Naive B cell (primary cell): ENCODE measurements at regions not wholly inside any gene's neighbourhood (a gene's known extent, or its start where the extent isn't known, plus 50 kb on each side); places are given as distances from the start of the nearest gene placed in this dataset.
A peak's percentile ranks its signal among the peaks of the same experiment; 100 is the strongest.
"Not testable (repeated sequence)": the region's sequence is repeated elsewhere in the genome, so short reads cannot be mapped to it uniquely, and the experiment has no call there.

Experiments used
- ATAC-seq, 2 donors: fragments of 150-1000 bp; cut with Tn5 transposase; 2 replicates each; pipeline ENCODE4 v1.10.0; 2021; ENCODE audit warnings: low read depth in 2 of 2, mild to moderate bottlenecking in 2 of 2, moderate library complexity in 2 of 2
- DNase-seq: peaks from one replicate; pipeline ENCODE4 v3.0.0; 2022
- H3K27ac Mint-ChIP-seq, 6 donors: one replicate each; pipeline ENCODE4 v1.8.0; 2020 to 2022; ENCODE audit warnings: mild to moderate bottlenecking in 6 of 6, mixed read lengths in 6 of 6, moderate library complexity in 5 of 6, inconsistent platforms in 2 of 6
- H3K27me3 Mint-ChIP-seq, 3 donors: one replicate each; pipeline ENCODE4 v1.8.0; 2021 to 2022; ENCODE audit warnings: mixed read lengths in 3 of 3, mild to moderate bottlenecking in 1 of 3
- H3K36me3 Mint-ChIP-seq, 2 donors: one replicate each; pipeline ENCODE4 v1.8.0; 2020 to 2022; ENCODE audit warnings: mixed read lengths in 2 of 2, inconsistent platforms in 1 of 2, mild to moderate bottlenecking in 1 of 2
- H3K4me1 Mint-ChIP-seq, 3 donors: one replicate each; pipeline ENCODE4 v1.8.0; 2020 to 2022; ENCODE audit warnings: mixed read lengths in 3 of 3, inconsistent platforms in 1 of 3, mild to moderate bottlenecking in 1 of 3, moderate library complexity in 1 of 3
- H3K4me3 Mint-ChIP-seq, 8 donors: one replicate each; pipeline ENCODE4 v1.8.0; 2020 to 2022; ENCODE audit warnings: mild to moderate bottlenecking in 8 of 8, mixed read lengths in 8 of 8, moderate library complexity in 8 of 8, inconsistent platforms in 2 of 8
- H3K9me3 Mint-ChIP-seq, 7 donors: one replicate each; pipeline ENCODE4 v1.8.0; 2020 to 2022; ENCODE audit warnings: mixed read lengths in 7 of 7, mild to moderate bottlenecking in 5 of 7, inconsistent platforms in 2 of 7, moderate library complexity in 1 of 7

DNA sequence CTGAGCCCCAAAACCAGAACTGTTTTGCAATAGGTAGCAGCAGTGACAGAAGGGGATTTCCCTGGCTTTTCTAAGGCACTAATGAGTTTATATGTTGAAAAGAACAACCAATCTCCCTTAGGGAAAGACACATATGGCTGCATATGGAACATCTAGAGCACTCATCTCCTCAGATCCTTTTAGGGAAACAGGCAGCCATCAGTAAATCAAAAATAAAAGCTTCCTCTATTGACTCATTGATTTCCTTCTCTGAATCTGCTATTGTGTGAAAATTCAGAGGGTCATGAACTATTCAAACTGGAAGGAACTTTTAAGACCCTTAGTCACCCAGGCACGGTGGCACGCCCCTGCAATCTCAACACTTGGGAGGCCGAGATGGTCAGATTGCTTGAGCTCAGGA is 110.9 kb upstream of the NANOS1 start:
- peaks cover 0 to 1% (median 0%) of the 10 kb centered on the region in 7 donors for H3K9me3 Mint-ChIP-seq
- H3K4me1 Mint-ChIP-seq = no peaks in the 10 kb centered on the region
- peak overlapping the region in 1 of 8 donors; percentile 30 for H3K4me3 Mint-ChIP-seq
- H3K36me3 Mint-ChIP-seq = no peaks in the 10 kb centered on the region
- no peak for DNase-seq
- H3K27ac Mint-ChIP-seq = no peak overlapping the region
- ATAC-seq = no peak
- H3K27me3 Mint-ChIP-seq = peaks cover 23% of the 10 kb centered on the region in 3 donors

DNA sequence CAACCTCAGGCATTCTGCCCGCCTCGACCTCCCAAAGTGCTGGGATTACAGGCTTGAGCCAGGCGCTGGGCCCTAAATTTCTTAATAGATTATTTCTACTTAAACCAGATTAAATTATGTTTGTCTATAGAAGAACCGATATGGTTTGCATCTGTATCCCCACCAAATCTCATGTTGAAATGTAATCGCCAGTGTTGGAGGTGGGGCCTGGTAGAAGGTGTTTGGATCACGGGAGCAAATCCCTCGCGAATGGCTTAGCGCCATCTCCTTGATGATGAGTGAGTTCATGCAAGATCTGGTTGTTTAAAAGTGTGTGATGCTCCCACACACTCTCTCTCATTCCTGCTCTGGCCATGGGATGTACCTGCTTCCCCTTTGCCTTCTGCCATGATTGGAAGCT is 109.3 kb upstream of the NANOS1 start:
- no peak for ATAC-seq
- peaks cover 15 to 28% (median 25%) of the 10 kb centered on the region in 3 donors for H3K27me3 Mint-ChIP-seq
- H3K9me3 Mint-ChIP-seq = no peaks in the 10 kb centered on the region
- H3K36me3 Mint-ChIP-seq = no peaks in the 10 kb centered on the region
- H3K27ac Mint-ChIP-seq = no peak overlapping the region
- H3K4me3 Mint-ChIP-seq = no peak overlapping the region
- no peaks in the 10 kb centered on the region for H3K4me1 Mint-ChIP-seq
- DNase-seq = no peak

DNA sequence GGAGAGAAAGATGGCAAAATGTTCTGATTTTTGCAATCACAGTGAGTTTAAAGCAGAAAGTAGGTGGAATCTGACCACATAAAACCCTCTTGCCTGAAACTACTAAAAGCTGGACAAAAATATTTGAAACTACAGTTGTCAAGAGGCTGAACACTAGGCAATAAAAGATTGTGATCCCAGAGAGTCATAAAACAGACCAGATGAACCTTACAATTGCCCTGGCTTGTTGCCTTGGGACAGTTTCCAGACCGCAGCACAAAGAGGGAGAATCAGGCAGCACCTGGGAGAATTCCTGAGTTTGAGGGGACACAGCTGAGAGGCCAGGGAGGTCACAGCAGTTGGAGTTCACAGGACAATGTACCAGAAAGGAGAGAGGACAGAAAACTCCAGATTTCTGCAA is 107.3 kb upstream of the NANOS1 start:
- ATAC-seq (no peak), DNase-seq (no peak)
- peaks cover 29 to 38% (median 34%) of the 10 kb centered on the region in 3 donors for H3K27me3 Mint-ChIP-seq
- H3K4me1 Mint-ChIP-seq = no peaks in the 10 kb centered on the region
- no peak overlapping the region for H3K27ac Mint-ChIP-seq
- no peaks in the 10 kb centered on the region for H3K9me3 Mint-ChIP-seq
- no peaks in the 10 kb centered on the region for H3K36me3 Mint-ChIP-seq
- H3K4me3 Mint-ChIP-seq = no peak overlapping the region

DNA sequence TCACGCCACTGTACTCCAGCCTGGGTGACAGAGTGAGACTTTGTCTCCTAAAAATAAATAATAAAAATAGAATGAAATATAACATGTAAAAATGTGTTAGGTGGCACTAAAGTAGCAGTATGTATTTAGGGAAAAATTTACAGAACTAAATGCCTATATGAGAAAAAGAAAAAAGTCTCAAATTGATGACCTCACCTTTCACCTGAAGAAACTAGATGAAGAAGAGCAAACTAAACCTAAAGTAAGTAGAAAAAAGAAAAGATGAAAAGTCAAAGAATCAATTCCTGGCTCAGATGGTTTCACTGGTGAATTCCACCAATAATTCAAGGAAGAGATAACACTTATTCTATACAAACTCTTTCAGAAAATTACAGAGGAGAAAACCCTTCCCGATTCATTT is 106.5 kb upstream of the NANOS1 start:
- no peak overlapping the region for H3K4me3 Mint-ChIP-seq
- no peaks in the 10 kb centered on the region for H3K36me3 Mint-ChIP-seq
- DNase-seq (no peak), ATAC-seq (no peak)
- H3K27me3 Mint-ChIP-seq = peaks cover 29 to 38% (median 34%) of the 10 kb centered on the region in 3 donors
- no peaks in the 10 kb centered on the region for H3K9me3 Mint-ChIP-seq
- H3K4me1 Mint-ChIP-seq = no peaks in the 10 kb centered on the region
- peak overlapping the region in 1 of 6 donors; percentile 49 for H3K27ac Mint-ChIP-seq

DNA sequence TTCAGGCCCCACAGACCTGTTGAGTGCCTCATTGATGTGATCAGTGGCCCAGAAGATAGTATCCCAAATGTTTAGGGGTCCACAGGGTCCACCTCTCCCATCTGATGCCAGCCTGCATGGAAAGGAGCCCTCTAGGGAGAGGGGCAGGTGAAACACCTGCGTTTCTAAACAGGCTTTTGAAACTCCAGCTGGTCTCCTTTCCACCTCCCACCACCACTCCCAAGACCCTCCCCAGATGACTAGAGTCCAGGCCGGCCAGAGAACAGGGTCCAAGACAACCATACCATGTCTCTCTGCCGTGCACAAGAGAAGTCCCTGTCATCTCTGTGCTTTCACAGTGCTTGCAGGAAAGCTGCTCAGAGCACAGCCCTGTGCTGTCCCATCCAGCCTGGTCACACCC is 105.0 kb upstream of the NANOS1 start:
- Mint-ChIP-seq H3K4me1 (no peaks in the 10 kb centered on the region), H3K9me3 (peaks cover 0 to 9% (median 6%) of the 10 kb centered on the region in 7 donors), H3K4me3 (no peak overlapping the region), H3K27ac (no peak overlapping the region), H3K36me3 (no peaks in the 10 kb centered on the region), H3K27me3 (peaks cover 29 to 38% (median 38%) of the 10 kb centered on the region in 3 donors)
- ATAC-seq = no peak
- no peak for DNase-seq

DNA sequence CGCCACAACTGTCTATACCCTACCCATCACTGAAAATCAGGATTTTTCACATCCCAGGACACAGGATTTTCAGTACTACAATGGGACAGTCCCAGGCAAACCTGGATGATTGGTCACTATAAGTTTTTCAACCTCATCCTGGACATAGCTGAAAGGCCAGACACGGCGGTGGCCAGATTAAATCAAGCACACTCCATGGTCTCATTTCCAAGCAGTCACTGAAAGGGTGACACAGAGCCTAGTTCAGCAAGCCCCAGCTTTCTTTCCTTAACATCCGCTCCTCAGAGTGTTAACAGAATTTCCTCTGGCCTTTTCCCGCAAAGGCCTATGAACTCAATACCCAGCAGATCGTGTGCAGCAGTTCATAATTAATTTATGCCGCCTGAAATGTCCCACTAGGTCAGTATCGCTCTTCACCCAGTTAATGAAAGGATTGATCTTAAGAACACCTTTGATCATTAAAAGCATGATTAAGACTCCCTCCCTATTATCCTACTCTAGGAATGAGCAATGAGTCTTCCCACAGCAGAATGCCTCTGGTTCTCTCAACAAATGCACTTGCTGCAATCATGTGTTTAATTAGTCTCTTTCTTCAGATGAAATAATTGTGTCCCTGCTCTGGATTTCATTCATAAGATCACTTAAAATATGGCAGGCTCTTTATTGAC is 104.0 kb upstream of the NANOS1 start:
- peaks cover 0 to 15% (median 10%) of the 10 kb centered on the region in 7 donors for H3K9me3 Mint-ChIP-seq
- H3K4me3 Mint-ChIP-seq = no peak overlapping the region
- H3K36me3 Mint-ChIP-seq = peaks cover 0 to 1% of the 10 kb centered on the region in 2 donors
- H3K27ac Mint-ChIP-seq = no peak overlapping the region
- peaks cover 29 to 38% (median 34%) of the 10 kb centered on the region in 3 donors for H3K27me3 Mint-ChIP-seq
- no peaks in the 10 kb centered on the region for H3K4me1 Mint-ChIP-seq
- no peak for ATAC-seq
- no peak for DNase-seq

DNA sequence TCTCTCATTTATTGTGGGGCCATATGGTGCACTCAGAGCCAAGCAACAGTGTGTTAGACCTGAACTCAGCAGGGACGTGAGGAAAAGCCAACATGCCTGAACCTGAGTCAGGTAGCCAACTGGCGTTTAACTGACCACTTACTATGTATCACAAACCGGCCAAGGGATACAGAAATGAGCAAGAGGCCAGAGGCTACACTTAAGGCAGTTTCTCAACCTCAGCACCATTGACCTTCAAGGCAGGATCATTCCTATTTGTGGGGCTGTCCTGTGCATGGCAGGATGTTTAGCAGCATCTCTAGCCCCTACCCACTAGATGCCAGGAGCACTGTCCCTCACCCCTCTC is 103.5 kb upstream of the NANOS1 start:
- no peak overlapping the region for H3K27ac Mint-ChIP-seq
- no peak for DNase-seq
- H3K36me3 Mint-ChIP-seq = peaks cover 0 to 7% of the 10 kb centered on the region in 2 donors
- H3K27me3 Mint-ChIP-seq = peaks cover 28 to 38% (median 30%) of the 10 kb centered on the region in 3 donors
- peaks cover 0 to 20% (median 15%) of the 10 kb centered on the region in 7 donors for H3K9me3 Mint-ChIP-seq
- no peak for ATAC-seq
- no peaks in the 10 kb centered on the region for H3K4me1 Mint-ChIP-seq
- no peak overlapping the region for H3K4me3 Mint-ChIP-seq

DNA sequence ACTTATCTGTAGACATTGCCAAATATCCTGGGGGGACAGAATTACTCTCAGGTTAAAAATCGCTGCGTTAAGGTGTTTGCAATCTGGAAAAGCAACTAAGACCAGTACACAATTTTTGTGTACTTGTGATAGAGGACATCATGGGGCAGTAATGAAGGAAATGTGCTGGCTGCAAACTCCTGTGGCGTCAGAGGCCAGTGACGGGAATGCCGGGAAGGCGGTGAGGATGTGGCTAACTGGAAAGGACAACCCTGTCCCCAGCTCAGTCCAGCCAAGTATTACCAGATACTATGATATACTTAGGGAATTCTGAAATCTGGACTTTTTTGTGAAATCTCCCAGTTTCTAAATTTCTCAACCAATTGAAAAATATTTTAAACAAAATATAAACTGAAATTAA is 103.1 kb upstream of the NANOS1 start:
- ATAC-seq (no peak), DNase-seq (no peak)
- Mint-ChIP-seq H3K27ac (no peak overlapping the region), H3K27me3 (peaks cover 24 to 35% (median 26%) of the 10 kb centered on the region in 3 donors), H3K9me3 (peaks cover under 1 to 24% (median 19%) of the 10 kb centered on the region in 7 donors), H3K36me3 (peaks cover under 1 to 11% of the 10 kb centered on the region in 2 donors), H3K4me3 (no peak overlapping the region), H3K4me1 (no peaks in the 10 kb centered on the region)

DNA sequence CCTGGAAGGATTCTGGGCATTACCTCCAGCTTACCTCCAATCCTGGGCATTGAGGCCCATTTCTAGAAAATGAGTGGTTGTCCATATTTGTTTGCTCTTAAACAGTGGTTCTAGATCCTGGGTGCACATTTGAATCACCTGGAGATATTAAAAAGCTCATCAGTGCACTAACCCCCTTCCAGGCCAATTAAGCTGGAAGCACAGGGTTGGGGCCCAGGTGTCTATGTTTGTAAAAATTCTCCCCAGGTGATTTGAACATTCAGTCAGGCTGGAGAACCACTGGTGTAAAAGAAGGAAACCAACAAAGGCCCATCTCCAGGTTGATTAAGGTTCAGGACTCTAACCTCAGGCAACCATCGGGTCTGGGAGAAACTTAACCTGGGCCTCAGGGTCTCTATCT is 102.6 kb upstream of the NANOS1 start:
- peaks cover 5 to 15% of the 10 kb centered on the region in 2 donors for H3K36me3 Mint-ChIP-seq
- H3K4me1 Mint-ChIP-seq = no peaks in the 10 kb centered on the region
- H3K9me3 Mint-ChIP-seq = peaks cover 4 to 28% (median 23%) of the 10 kb centered on the region in 7 donors
- DNase-seq (no peak), ATAC-seq (no peak)
- H3K4me3 Mint-ChIP-seq = no peak overlapping the region
- H3K27me3 Mint-ChIP-seq = peaks cover 19 to 30% (median 25%) of the 10 kb centered on the region in 3 donors
- no peak overlapping the region for H3K27ac Mint-ChIP-seq

DNA sequence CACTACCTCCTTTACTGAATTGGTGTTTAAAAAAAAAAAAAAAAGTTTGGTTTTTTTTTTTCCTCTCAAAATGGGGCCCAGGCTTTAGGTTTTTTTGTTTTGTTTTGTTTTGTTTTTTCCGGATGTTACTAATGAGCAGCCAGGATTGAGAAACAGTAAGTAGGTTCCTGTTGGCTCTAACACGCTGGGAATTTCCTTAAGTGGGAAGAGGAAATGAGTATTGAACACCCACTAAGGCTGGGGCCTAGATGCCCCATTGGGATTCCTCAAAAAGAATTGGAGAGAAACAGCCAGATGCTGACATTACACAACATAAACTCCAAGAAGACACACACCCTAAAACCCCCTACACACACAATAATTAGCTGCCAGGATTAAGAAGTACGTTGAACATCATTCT is 102.2 kb upstream of the NANOS1 start:
- Mint-ChIP-seq H3K27ac (no peak overlapping the region), H3K9me3 (peaks cover 4 to 33% (median 27%) of the 10 kb centered on the region in 7 donors), H3K4me3 (no peak overlapping the region), H3K27me3 (peaks cover 15 to 26% (median 24%) of the 10 kb centered on the region in 3 donors), H3K4me1 (no peaks in the 10 kb centered on the region), H3K36me3 (peaks cover 5 to 16% of the 10 kb centered on the region in 2 donors)
- no peak for DNase-seq
- no peak for ATAC-seq

DNA sequence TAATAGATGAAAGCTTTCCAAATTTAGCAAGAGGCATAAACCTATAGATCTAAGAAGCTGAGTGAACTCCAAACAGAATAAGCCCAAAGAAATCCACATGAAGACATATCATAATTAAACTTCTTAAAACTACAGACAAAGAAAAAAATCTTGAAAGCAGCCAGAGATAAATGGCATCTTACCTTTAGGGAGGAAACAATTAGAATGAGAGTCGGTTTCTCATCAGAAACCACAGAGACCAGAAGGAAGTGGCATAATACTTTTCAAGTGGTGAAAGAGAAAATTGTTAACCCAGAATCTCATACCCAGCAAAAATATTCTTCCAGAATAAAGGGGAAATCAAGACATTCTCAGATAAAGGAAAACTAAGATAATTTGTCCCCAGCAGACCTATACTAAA is 98.9 kb upstream of the NANOS1 start:
- H3K9me3 Mint-ChIP-seq = peaks cover 9 to 44% (median 32%) of the 10 kb centered on the region in 7 donors

DNA sequence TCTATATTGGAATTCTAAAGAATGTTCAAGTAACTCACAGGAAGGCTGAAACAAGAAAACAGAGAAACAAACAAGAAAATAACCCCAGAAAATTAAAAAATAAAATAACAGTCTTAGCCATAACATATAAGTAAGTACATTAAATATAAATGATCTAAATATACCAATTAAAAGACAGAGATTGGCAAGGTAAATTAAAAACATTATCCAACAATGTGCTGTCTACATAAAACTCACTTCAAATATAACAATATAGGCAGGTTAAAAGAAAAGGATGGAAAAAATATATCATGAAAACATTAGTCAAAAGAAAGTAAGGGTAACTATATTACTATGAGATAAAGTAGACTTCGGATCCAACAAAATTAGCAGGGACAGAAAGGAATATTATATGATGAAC is 98.1 kb upstream of the NANOS1 start:
- DNase-seq (no peak), ATAC-seq (no peak)
- peaks cover 9 to 44% (median 32%) of the 10 kb centered on the region in 7 donors for H3K9me3 Mint-ChIP-seq
- H3K36me3 Mint-ChIP-seq = peaks cover 13 to 25% of the 10 kb centered on the region in 2 donors
- no peaks in the 10 kb centered on the region for H3K4me1 Mint-ChIP-seq
- no peak overlapping the region for H3K27ac Mint-ChIP-seq
- H3K27me3 Mint-ChIP-seq = peaks cover 25 to 35% (median 26%) of the 10 kb centered on the region in 3 donors
- H3K4me3 Mint-ChIP-seq = no peak overlapping the region

More for the DNA sequence above, 98.9 kb upstream of the NANOS1 start:
- Mint-ChIP-seq H3K27me3 (peaks cover 28 to 43% (median 34%) of the 10 kb centered on the region in 3 donors), H3K4me3 (no peak overlapping the region), H3K36me3 (peaks cover 13 to 25% of the 10 kb centered on the region in 2 donors), H3K4me1 (no peaks in the 10 kb centered on the region), H3K27ac (peak overlapping the region in 1 of 6 donors; percentile 60)
- no peak for ATAC-seq
- DNase-seq = no peak

DNA sequence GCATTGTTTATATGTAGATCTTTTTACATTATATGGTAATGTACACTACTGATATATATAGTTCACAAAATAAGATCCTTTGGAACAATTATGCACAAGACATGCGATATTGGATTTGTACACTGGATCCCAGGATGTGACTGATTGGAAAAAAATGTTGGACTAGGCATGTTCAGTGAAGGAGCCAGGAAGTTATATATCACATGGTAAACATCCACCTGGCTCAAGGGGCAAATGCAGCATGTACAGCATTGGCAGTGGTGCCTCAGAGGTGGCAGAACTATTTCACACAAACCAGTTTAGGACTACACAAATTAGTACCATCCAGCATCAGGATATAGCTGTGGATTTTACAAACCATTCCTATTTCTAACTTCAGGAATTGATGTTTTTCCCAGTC is 97.4 kb upstream of the NANOS1 start:
- H3K36me3 Mint-ChIP-seq = peaks cover 13 to 25% of the 10 kb centered on the region in 2 donors
- H3K4me1 Mint-ChIP-seq, ATAC-seq, DNase-seq, H3K27ac Mint-ChIP-seq, H3K4me3 Mint-ChIP-seq: not testable (repeated sequence)
- peaks cover 25 to 32% (median 25%) of the 10 kb centered on the region in 3 donors for H3K27me3 Mint-ChIP-seq
- peaks cover 9 to 44% (median 32%) of the 10 kb centered on the region in 7 donors for H3K9me3 Mint-ChIP-seq

DNA sequence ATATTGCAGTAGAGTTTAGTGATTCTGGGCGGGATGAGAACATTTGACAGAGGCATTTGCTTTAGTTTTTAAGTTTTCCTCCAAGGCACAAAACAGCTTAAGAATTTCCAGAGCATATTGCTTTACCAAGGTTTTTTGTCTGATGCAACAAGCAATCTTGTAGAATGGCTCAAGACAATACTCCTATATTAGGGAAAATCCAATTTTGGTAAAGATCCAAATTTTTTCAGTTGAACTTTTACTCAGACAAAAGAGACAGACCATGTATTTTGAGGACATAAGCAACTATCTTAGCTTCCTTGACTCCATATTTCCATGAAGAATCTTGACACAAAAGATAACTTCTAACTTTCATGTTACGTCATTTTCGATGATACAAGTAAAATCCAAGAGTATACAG is 92.3 kb upstream of the NANOS1 start:
- Mint-ChIP-seq H3K36me3 (peaks cover 8 to 9% of the 10 kb centered on the region in 2 donors), H3K4me1 (no peaks in the 10 kb centered on the region), H3K4me3 (no peak overlapping the region), H3K9me3 (peaks cover 5 to 26% (median 10%) of the 10 kb centered on the region in 7 donors), H3K27me3 (peaks cover 20 to 40% (median 35%) of the 10 kb centered on the region in 3 donors), H3K27ac (no peak overlapping the region)
- ATAC-seq = no peak
- no peak for DNase-seq
